ENCODE measurements at regions not wholly inside any gene's neighbourhood (a gene's known extent, or its start where the extent isn't known, plus 50 kb on each side); places are given as distances from the start of the nearest gene placed in this dataset.
"Not testable (repeated sequence)": the region's sequence is repeated elsewhere in the genome, so short reads cannot be mapped to it uniquely, and the experiment has no call there.

DNA sequence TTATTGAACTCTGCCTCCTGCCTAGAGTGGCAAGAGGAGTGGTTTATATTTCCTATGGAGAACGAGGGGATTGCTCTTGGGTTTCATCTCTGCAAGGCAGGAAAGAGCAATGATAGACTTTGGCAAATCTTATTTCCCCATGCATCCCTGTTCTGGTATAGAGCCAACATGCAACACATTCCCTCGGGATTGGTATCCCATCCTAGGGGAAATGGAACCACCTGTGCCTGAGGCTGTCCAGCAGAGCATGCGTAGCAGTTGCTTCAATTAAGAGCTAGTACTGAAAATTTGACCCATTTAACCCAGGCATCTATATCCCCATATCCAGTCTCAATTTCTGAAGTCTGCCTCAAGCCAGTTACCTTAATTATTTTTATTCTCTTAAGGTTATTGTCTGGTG lies 205.3 kb downstream of the KCNS3 start:
- no peak for DNase-seq (ENCODE audit: low spot score)

DNA sequence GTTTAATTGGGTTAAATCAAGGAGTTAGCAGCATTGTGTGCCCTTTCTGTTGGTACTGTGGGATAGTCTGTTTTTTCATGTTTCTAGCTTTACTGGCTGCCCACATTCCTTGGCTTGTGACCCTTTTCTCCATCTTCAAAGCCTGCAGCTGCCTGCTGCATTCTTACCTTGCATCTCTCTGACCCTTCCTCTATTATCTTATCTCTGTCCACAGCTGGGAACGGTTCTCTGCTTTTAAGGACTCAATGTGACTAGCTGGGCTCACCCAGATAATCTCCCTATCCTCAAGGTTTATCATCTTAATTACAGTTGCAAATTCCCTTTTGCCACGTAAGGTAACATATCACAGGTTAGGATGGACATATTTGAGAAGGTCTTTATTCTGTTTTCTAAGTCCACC lies 199.7 kb downstream of the KCNS3 start:
- no peak for DNase-seq (ENCODE audit: low spot score)

DNA sequence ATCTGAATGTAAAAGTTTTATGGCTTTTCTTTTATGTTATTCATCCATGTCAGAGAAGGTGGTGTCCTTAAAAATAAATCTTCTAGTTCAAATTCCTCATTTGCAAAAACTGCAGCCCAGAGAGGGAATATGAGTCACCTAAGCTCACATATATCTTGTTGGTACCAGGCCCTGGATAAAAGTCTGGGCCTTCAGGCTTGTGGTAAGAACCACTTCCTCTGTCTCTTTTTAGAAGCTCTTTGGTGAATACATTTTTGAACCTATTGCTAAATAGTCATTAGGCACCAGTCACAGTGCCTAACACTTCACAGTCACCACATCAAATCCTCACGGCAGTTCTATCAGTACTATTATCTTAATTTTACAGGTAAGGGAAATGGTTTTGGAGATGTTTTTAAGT lies 199.2 kb downstream of the KCNS3 start:
- DNase-seq (ENCODE audit: low spot score) = no peak

DNA sequence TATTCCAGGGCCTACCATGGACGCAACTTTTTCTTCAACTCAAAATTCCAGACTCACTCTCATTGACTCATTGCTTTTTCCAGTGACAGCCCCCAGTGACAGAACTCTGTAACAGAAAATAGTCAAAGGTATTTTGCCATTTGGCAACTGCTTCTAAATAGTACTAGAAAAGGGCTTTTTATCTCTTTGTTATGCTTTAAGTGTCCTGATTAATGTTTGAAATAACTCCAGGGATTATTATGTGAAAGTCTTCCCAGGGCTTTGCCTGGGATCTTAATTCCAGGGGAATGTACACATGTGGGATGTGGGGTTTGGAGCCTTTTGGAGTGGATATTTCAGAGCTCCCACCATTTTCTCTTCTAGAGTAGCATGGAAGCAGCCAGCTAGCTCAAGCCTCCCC lies 198.8 kb downstream of the KCNS3 start:
- no peak for DNase-seq (ENCODE audit: low spot score)

DNA sequence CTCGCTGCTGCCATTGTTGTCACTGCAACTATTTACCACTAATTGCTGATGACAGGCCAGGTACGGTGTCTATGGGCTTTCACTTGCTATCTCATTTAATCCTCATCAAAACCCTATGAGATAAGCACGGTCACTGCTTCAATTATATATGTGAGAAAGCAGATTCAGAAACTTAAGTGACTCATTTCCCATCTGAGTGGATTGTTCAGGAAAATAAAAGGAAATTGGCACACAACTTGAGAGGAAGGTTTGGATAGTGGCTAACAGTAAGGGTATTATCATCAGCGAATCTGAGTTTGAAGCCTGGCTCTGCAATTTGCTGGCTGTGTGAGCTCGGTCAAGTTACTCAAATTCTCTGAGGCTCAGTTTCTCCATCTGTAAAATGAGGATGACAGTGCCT lies 196.0 kb downstream of the KCNS3 start:
- DNase-seq (ENCODE audit: low spot score) = no peak

DNA sequence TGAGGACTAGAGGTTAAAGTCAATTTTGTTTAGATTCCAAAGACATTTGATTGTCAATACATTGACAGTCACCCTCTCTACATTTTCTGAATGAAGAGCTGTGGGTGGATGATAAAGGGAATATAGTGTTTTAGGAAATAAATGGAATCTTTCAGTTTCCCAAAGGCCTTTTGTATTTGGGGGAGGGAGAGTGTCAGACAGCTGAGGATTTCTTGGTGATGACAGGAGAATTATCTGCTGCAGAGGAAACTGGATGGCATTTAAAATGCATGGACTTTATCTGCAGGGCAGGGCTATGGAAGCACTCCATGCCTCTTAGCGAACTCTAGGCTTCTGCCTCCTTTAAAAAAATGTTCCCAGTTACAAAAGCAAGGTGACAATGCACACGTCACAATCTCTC lies 195.1 kb downstream of the KCNS3 start:
- no peak for DNase-seq (ENCODE audit: low spot score)

DNA sequence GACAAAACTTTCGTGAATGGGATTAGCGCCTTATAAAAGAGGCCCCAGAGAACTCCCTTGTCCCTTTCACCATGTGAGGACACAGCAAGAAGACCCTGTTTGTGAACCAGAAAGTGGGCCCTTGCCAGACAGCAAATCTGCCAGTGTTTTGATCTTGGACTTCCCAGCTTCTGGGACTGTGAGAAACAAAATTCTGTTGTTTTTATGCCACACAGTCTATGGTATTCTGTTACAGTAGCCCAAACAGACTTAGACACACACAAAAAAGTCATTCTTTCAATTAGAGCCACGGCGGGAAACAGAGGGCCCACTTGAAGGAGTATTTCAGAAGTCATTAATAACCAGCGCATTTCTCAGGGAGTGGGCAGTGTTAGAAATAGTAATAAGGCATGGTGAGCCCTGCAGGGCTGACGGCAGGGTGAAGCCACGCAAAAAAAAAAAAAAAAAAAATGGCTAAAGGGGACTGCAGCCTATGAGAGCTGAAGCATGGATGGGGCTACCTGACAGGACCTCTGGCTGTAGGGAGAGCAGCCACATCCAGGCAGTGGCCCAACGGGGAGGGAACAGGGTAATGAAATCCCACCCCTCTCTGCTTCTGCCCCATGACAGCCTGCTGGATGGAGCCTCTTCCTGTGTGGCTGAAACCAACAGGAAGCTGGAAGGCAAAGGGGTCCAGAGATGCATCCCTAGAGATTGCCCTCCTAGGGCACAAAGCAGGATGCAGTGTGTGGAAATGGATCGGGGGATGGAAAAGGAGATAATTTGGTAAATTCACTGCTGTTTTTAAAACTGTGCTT lies 189.3 kb downstream of the KCNS3 start:
- no peak for DNase-seq (ENCODE audit: low spot score)

DNA sequence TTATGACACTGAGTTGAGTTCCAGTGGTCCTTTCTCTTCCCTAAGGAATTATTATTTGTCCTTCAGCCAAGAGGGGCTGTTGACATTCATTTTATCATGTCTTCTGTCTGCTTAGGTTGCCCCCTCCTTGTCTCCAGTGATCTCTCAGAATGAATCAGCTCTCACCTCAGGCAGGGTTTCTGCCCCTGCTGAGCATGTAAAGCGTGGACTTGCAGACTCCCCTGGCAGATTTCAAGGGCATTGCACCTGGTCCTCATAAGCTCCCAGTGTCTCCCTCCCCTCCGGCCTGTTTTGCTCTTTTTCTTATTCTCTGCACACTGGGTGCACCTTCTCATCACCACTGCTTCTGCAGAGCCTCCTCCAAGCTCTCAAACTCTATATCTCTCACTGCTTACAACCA lies 188.4 kb downstream of the KCNS3 start:
- no peak for DNase-seq (ENCODE audit: low spot score)

DNA sequence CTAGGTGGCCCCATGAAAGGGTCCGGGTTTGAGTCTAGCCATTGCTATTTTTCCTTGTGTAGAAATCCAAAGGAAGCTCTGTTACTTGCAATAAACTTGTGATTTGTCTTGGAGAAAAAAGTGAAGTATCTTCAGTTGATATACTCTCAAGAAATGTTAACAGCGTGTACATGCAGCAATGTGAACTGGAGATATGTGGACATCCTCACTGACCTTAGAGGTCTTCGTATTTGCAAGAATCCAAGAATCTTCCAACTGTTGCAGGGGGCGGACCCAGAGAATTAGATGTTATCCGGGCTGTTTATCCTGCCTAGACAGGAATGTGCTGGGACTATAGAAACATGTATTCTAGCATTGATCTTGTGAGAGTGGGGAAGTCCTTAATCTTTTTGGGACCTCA lies 187.6 kb downstream of the KCNS3 start:
- no peak for DNase-seq (ENCODE audit: low spot score)

DNA sequence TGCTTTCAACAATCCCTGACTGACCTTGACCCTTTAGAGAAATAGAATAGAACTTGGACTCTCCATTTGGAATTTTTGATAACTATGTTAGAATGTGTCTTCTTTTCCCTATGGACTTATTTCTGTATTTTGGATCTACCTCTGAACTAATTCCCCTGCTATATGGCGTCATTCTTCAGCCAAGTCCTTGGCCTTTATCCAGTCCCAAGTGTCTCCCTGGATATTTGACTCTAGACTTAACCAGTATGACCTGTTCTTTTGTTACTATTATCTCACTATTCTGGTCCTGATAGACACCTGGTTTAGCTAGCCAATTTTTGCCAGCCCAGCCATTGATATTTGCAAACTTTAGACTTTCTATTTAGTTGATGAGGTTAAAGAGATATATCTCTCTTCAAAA lies 186.8 kb downstream of the KCNS3 start:
- DNase-seq (ENCODE audit: low spot score) = no peak

DNA sequence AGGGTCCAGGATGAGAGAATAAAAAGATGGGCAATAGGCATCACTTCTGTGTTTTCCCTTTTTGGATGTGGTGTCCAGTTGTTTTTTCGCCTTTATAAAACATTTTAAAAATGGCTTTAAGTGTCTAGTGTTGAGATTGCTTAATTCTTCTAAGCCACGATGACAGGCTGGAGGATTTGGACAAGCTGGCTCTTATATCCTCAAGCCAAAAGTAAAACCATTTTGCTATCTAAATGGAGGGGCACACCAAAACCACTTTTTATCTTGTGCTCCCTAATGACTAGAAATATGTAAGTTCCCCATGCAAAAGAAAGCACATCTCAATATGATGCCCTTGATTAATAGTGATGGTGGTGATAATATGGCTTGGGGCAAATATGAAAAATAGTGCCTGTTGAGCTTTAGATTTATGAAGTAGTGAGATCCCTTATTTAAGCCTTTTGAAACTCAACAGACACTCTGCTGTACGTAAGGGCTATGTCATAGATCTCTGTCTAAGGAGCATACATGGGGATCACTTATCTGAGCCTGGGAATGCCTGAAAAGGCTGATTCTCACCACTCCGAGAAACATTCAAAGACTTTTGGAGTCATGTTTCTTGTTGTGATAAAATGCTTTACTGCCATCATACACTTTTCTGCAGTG lies 185.5 kb downstream of the KCNS3 start:
- no peak for DNase-seq (ENCODE audit: low spot score)

DNA sequence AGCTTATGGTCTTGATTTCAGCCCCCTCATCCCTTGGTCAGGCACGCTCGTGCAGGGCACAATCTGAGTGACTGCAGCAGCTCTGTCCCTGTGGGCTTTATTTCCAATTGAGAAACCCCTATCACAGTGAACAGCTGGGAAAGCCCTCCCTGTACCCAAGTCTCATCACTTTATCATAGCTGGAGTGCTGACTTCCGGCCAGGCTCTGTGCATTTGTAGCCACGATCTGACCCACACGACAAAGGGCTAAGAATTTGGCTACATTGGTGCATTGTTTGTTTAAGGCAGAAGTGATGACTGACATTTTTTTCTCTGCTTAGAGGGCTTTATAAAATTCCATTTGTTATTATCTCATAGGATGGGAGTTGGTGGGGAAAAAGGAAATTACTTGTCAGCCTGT lies 184.4 kb downstream of the KCNS3 start:
- no peak for DNase-seq (ENCODE audit: low spot score)

DNA sequence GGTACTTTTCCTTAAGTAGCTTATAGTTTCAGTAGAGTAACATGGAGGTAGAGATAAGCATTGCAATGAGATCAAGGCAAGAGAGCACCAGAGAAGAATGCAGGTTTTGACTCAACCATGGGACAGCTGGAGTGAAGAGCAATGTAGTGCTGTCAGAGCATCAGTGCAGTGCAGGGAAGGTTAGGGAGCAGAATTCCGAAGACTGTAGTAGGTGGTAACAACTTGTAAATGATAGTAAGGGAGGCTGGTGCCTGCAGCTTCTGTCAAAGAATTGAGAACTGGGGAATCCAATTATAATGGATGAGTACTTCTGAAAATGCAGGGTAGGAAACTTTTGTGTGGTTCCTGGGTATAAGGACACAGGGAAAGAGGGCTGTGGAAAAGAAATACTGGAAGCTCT lies 183.2 kb downstream of the KCNS3 start:
- DNase-seq (ENCODE audit: low spot score) = no peak

DNA sequence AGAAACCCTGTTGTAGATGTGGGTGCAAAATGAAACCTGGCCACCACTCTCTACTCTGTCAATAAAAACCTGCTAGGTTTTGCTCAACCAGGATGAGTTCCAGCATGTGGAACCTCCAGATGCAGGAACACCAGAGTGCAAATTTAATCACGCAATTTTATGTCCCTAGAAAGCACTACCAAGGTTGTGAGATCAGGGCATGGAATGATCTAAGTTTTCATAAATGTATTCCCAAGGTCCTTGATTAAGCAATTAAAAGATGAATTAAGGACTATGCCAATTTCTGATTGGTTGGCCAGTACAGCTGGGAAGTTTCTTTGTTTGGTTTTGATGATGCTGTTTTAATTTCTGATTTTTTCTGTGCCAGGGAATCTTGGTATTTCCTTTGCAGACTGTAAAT lies 179.2 kb downstream of the KCNS3 start:
- DNase-seq (ENCODE audit: low spot score) = no peak

DNA sequence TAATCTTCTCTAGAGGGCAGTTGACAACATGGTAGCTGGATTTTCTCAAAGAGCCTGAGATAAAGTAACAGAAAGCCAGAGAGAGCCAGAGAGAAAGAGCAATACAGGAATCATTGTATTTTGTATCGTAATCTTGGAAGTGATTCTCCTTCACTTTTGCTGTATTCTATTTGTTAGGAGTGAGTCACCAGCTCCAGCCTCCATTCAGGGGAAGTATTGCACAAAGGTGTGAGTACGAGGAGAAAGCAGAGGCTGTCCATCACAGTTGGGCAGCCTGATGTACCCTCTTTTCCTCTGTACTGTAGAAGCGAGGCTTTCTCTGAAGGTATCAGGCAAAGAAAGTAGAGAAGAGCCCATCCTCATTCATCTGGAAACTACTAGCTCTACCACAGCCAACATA lies 176.8 kb downstream of the KCNS3 start:
- no peak for DNase-seq (ENCODE audit: low spot score)

DNA sequence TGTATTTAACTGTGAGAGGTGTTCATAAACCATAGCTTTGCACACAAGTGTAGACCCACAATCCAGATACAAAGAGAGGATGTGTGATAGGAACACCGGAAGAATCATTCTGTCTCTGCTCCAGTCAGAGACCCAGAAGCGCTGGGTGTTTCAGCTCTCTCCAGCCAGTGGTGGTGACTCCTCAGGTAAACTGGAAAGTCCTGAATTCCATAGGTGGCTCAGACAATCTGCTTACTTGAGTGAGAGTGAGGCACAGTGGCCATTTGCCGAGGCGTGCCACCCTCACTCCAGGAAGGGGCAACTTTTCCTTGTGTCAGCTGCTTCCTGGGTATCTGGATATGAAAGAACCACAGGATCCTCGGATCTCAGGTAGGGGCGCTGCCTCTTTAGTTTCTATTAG lies 171.5 kb downstream of the KCNS3 start:
- no peak for DNase-seq (ENCODE audit: low spot score)

DNA sequence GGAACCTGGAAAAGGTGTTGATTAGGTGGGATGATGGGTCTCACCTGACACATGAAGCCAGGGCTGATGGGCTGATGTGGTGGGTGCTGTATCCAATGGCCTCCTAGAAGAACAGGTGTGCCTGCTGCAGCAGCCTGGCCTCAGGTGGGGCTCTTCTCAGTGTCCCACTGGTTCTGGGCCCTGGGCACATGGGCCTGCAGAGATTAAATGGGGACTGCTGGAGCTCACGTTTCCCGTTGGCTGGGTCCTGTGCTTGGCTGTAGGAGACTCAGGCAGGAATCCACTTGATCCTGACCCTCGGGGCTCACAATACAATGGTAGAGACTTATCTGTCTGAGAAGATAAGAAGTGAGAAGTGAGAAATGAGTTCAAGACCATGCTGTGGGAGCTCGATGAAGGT lies 170.9 kb downstream of the KCNS3 start:
- DNase-seq (ENCODE audit: low spot score) = no peak

DNA sequence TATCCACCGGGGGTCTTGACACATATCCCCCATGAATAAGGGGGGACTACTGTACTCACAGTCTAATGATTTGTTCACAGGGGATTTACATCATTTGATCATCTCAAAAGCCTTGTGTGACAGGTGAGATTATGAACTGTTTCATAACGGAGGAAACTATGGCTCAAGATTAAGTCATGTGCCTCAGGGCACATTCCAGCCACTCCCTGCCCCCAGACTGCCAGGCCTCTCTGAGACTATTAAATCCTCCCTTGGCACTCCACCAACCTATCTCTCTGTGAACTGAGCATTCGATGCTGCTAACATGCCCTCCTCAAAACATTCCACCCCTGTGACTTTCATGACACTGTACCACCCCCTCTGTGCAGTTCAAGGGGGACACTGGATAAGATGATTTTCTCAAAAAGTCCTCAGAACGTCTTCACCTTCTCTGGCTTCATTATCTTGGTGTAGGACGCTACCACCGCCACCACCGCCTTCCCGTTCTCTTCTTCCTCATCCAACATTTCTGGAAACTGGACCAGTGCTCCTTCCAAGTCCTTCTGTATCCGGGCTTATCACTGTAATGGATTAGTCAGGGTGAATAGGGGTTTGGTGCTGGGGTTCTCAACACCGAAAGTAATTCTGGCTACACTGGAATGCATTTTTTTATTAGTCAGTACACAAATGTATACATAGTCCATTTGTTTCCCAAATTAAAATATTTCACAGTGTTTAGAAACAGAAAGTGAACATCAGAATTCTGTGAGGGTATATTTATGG lies 169.6 kb downstream of the KCNS3 start:
- no peak for DNase-seq (ENCODE audit: low spot score)

DNA sequence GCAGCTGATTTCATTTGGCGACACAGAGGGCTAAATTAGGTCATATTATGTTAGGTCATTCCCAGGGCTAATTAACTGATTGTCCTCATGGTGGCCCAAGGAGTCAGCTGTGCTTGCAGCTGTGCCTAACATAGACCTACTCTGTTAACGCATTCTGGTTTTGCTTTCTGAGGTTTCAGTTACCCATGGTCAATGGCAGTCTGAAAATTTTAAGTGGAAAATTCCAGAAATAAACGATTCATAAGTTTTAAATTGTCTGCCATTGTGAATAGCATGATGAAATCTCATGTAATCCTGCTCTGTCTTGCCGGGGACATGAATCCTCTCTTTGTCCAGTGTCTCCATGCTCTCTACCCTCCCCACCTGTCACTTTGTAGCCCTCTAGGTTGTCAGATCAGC lies 168.7 kb downstream of the KCNS3 start:
- DNase-seq (ENCODE audit: low spot score) = no peak

DNA sequence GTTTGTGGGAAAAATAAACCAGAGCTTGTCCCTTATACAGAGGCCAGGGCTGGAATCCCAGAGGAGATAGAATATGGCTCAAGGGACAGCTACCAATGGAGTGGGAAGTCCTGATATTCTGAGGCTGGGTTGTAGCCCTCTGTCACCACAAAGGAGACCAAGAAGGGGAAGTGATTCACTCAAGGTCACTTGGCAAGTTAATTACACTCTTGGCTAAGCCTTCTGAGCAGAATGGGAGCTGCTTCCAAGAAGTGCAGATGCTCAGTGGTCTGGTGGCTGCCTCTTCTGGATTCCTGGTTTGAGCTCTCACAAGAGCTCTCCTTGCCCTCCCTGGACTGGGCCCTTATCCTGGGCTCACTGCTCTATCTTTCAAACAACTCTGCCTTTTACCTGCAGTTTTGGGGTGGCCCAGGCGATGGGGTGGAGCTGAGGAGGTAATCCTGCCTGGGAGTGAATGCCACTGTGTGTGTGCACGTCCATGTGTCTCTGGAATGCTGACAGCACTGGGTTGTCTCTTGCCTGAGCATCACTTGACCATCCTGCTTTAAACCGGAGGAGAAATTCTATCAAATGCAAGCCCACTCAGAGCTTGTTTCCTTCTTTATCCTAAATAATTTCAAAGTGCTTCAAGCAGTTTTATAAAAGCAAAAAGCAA lies 168.2 kb downstream of the KCNS3 start:
- no peak for DNase-seq (ENCODE audit: low spot score)

DNA sequence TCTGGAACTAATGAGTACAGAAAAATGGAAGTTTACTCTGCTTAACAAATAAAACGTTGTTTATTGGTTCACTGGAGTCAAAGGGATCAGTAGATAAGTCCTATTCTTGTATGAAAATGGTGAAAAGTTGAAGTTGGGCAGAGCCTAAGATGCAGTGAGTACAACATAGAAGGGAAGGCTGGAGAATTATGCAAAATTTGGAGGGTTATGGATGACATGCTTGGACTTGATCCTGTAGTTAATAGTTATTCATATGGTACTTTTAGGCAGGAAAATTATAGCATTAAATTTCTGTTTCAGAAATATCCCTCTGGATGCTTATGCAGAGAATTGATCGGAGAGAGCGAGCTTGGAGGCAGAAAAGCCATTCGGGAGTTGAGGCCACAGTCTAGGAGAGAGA lies 167.6 kb downstream of the KCNS3 start:
- no peak for DNase-seq (ENCODE audit: low spot score)

DNA sequence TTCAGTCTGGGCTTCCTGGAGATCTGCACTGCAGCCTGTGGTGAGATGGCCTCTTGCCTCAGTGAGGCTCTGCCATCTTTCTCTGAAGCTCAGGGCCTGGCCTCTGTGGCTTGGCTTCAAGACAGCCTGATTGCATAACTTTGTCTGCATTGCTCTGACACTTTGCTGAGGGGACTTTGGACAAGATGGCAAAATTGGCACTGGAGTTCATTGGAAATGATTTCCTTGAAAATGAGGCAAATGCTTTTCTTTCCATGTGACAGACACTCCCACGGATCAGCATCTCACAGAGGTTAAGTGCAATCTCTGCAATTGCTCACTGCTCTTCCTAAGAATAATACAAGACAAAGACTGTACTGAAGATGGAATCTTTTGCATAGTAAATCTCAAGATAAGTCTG lies 166.8 kb downstream of the KCNS3 start:
- no peak for DNase-seq (ENCODE audit: low spot score)

DNA sequence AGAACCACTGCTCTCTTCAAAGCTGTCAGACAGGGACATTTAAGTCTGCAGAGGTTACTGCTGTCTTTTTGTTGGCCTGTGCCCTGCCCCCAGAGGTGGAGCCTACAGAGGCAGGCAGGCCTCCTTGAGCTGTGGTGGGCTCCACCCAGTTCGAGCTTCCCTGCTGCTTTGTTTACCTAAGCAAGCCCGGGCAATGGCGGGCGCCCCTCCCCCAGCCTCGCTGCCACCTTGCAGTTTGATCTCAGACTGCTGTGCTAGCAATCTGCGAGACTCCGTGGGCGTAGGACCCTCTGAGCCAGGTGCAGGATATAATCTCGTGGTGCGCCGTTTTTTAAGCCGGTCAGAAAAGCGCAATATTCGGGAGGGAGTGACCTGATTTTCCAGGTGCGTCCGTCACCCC lies 138.9 kb downstream of the KCNS3 start:
- DNase-seq (ENCODE audit: low spot score) = not testable (repeated sequence)
